ENCODE measurements at regions not wholly inside any gene's neighbourhood (a gene's known extent, or its start where the extent isn't known, plus 50 kb on each side); places are given as distances from the start of the nearest gene placed in this dataset.

DNA sequence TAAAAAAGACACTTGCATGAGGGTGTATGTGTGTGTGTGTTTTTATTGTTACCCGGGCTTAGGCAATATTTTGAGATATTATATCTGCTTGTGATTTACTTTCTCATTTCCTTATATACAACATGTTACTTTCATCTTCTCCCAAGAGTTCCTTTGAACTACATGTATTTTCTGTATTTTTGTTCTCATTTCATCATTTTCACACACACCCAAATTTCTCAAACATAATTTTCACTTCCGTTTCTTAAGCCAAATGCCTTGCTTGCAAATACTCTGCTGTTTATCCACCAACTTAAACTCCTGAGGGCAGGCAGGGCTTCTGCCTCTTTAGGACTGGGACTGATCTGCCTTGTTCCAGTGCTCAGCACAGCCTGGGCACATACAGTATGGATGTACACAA lies 69.3 kb upstream of the FYN start:
- TF ChIP-seq POLR2A (IDR thresholded peaks at IDR 0.05; ENCODE audit: low read depth, low read length) (no peak), TAF1 (IDR thresholded peaks at IDR 0.05; ENCODE audit: borderline replicate concordance, low read depth, low read length) (no peak), POLR2AphosphoS5 (IDR thresholded peaks at IDR 0.05; ENCODE audit: low read depth, low read length) (no peak)

All from GM12892 (cell line).